GM12878 (cell line): ENCODE measurements at regions not wholly inside any gene's neighbourhood (a gene's known extent, or its start where the extent isn't known, plus 50 kb on each side); places are given as distances from the start of the nearest gene placed in this dataset.

ENCODE experiments used
- ATAC-seq: fragments of 200-7000 bp; cut with Tn5 transposase; 3 replicates; pipeline ENCODE4 v1.9.1; 2020; ENCODE audit warnings: mild to moderate bottlenecking, moderate library complexity
- BruUV-seq: library from RNA; stranded (reverse); fragments of 400-500 nt; replicated peaks from 2 replicates; lab custom pipeline; 2021; lab: Mats Ljungman, UMichigan
- CTCF ChIA-PET: fragments of 300-600 bp; sonication (Branson Sonifier 250); formaldehyde crosslinking; extraction: SDS; loops from one replicate; lab custom pipeline; 2021; ENCODE audit warnings: inconsistent platforms; lab: Yijun Ruan, JAX
- POLR2A ChIA-PET: fragments of 350-600 bp; formaldehyde crosslinking; extraction: SDS; loops from one replicate; lab custom pipeline; 2021; ENCODE audit warnings: inconsistent platforms; lab: Charles Lee
- RAD21 ChIA-PET: fragments of 300-600 bp; sonication (Branson Sonifier 250); formaldehyde crosslinking; loops from one replicate; lab custom pipeline; 2023; ENCODE audit warnings: antibody characterized with exemption; ENCODE audit not compliant: unreplicated experiment; lab: Charles Lee
- SMC1A ChIA-PET: fragments of 300-600 bp; sonication (Branson Sonifier 250); formaldehyde crosslinking; loops from one replicate; lab custom pipeline; 2023; ENCODE audit not compliant: unreplicated experiment, uncharacterized antibody; lab: Charles Lee
- DNase-seq: peaks from one replicate; pipeline ENCODE4 v3.0.0-alpha.2; 2011; ENCODE audit warnings: low read depth, low spot score
- FAIRE-seq: peaks from 3 replicates; lab custom pipeline; 2011; peaks lifted over from hg19 to GRCh38; lab: Jason Lieb, UNC
- H2AFZ ChIP-seq: 2 replicates; pipeline ENCODE4 v1.6.0; 2011; ENCODE audit warnings: low read depth, low read length, control low read depth; ENCODE audit not compliant: control insufficient read depth
- H3K27ac ChIP-seq: 2 replicates; pipeline ENCODE4 v1.5.1; 2011; ENCODE audit warnings: control low read depth; ENCODE audit not compliant: control insufficient read depth, insufficient read depth
- H3K27me3 ChIP-seq, 2 experiments: replicated peaks in 1 of 2; 2 replicates each; pipeline versions ENCODE4 v1.6.0 to v1.6.1; 2011; ENCODE audit warnings: low read length in 1 of 2; ENCODE audit not compliant: control insufficient read depth in 2 of 2, insufficient read depth in 2 of 2
- H3K36me3 ChIP-seq, 2 experiments: 2 replicates each; pipeline ENCODE4 v1.5.1; 2011; ENCODE audit warnings: low read length in 1 of 2; ENCODE audit not compliant: control insufficient read depth in 2 of 2, insufficient read depth in 2 of 2
- H3K4me1 ChIP-seq: 2 replicates; pipeline ENCODE4 v1.6.1; 2011; ENCODE audit warnings: mild to moderate bottlenecking, low read length, moderate library complexity, mixed read lengths; ENCODE audit not compliant: control insufficient read depth, insufficient read depth
- H3K4me2 ChIP-seq: 2 replicates; pipeline ENCODE4 v1.6.0; 2011; ENCODE audit warnings: control low read depth; ENCODE audit not compliant: control insufficient read depth, insufficient read depth
- H3K4me3 ChIP-seq: fragments of 200-600 bp; sonication (generic); 2 replicates; pipeline ENCODE4 v1.5.1; 2016
- H3K79me2 ChIP-seq: 2 replicates; pipeline ENCODE4 v1.6.0; 2011; ENCODE audit warnings: low read length; ENCODE audit not compliant: control insufficient read depth, insufficient read depth
- H3K9ac ChIP-seq: 2 replicates; pipeline ENCODE4 v1.8.0; 2011; ENCODE audit warnings: low read length, control low read depth, mixed read lengths; ENCODE audit not compliant: control insufficient read depth, insufficient read depth
- H3K9me3 ChIP-seq: replicated peaks from 3 replicates; pipeline ENCODE4 v1.5.1; 2011; ENCODE audit warnings: mild to moderate bottlenecking, low read length; ENCODE audit not compliant: control insufficient read depth, insufficient read depth
- H4K20me1 ChIP-seq: 2 replicates; pipeline ENCODE4 v1.6.0; 2011; ENCODE audit not compliant: control insufficient read depth, insufficient read depth
- CUX1 ChIP-seq: IDR thresholded peaks from 2 replicates; pipeline ENCODE4 v1.6.1; 2012; ENCODE audit warnings: improper control_type of control experiment, low read depth, low read length; ENCODE audit not compliant: insufficient replicate concordance
- FOS ChIP-seq: IDR thresholded peaks from 3 replicates; pipeline ENCODE4 v1.6.1; 2011; ENCODE audit warnings: borderline replicate concordance; ENCODE audit not compliant: insufficient read length; ENCODE audit errors: extremely low read depth
- IKZF1 ChIP-seq: fragments of 450-650 bp; conservative IDR thresholded peaks from 2 replicates; pipeline ENCODE4 v1.6.1; 2017; ENCODE audit warnings: antibody characterized with exemption, mild to moderate bottlenecking
- PAX8 ChIP-seq: fragments of 450-650 bp; IDR thresholded peaks from 2 replicates; pipeline ENCODE4 v1.6.1; 2017; ENCODE audit warnings: mild to moderate bottlenecking, moderate library complexity
- POLR2A ChIP-seq: IDR thresholded peaks from 2 replicates; pipeline ENCODE4 v1.6.1; 2011; ENCODE audit warnings: low read depth, mild to moderate bottlenecking, low read length
- TCF7 ChIP-seq: IDR thresholded peaks from 2 replicates; pipeline ENCODE4 v1.6.1; 2014; ENCODE audit warnings: antibody characterized with exemption, borderline replicate concordance
- ZNF622 ChIP-seq: fragments of 450-650 bp; IDR thresholded peaks from 2 replicates; pipeline ENCODE4 v1.6.1; 2017; ENCODE audit warnings: mild to moderate bottlenecking, inconsistent platforms
- WGBS: methylation state at CpG from one replicate; pipeline ENCODE4 v1.1.6; 2016; ENCODE audit warnings: low lambda C conversion rate; ENCODE audit not compliant: insufficient replicate concordance, insufficient coverage; ENCODE audit errors: missing lambda C conversion rate; 5-methylcytosine and 5-hydroxymethylcytosine counted together
- in situ Hi-C: fragments of 300-500 bp; cut with MboI; formaldehyde crosslinking; loops from 9 replicates; pipeline ENCODE4 v1.14.3; 2018; ENCODE audit warnings: mixed read lengths
- intact Hi-C: fragments of 100-400 bp; cut with micrococcal nuclease; formaldehyde crosslinking; loops from one replicate; pipeline ENCODE4 v1.14.2; 2022; ENCODE audit not compliant: unreplicated experiment
- TF ChIP-seq, protein P1 (sequence below): fragments of 450-650 bp; IDR thresholded peaks from 2 replicates; pipeline ENCODE4 v1.6.1; 2016; ENCODE audit warnings: mild to moderate bottlenecking, moderate library complexity, borderline replicate concordance
- TF ChIP-seq, protein P2 (sequence below): fragments of 450-650 bp; IDR thresholded peaks from 2 replicates; pipeline ENCODE4 v1.6.1; 2018; ENCODE audit warnings: borderline replicate concordance, mild to moderate bottlenecking; ENCODE audit not compliant: partially characterized antibody

DNA sequence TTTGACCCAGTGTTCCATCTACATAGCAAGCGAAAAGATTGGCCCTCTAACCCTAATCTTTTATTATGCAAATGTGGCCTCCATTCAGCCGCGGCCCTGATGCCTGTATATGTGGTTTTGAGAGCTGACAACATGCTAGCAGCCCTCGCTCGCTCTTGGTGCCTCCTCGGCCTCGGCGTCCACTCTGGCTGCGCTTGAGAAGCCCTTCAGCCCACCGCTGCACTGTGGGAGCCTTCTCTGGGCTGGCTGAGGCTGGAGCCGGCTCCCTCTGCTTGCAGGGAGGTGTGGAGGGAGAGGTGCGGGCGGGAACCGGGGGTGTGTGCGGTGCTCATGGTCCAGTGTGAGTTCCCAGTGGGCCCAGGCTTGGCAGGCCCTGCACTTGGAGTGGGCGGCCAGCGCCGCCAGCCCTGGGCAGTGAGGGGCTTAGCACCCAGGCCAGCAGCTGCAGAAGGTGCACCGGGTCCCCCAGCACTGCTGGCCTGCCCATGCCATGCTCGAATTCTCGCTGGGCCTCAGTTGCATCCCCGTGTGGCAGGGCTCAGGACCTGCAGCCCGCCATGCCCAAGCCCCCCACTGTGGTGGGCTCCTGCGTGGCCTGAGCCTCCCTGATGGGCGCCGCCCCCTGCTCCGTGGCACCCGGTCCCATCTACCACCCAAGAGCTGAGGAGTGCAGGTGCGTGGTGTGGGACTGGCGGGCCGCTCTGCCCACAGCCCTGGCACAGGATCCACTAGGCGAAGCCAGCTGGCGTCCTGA is 757.5 kb upstream of the CTNND2 start:
- 53% methylated on average over 29 of the region's 33 CpGs for WGBS
- SMC1A ChIA-PET, result no interaction called here
- CTCF ChIA-PET, result no interaction called here
- H3K27me3 ChIP-seq, result no peaks in the 10 kb centered on the region
- no peaks in the 10 kb centered on the region for H4K20me1 ChIP-seq
- H3K9me3 ChIP-seq, result no peaks in the 10 kb centered on the region
- no peak overlapping the region for H3K4me2 ChIP-seq
- no peak for DNase-seq
- intact Hi-C loops (no loop called here), in situ Hi-C loops (no loop called here)
- POLR2A ChIA-PET, result no interaction called here
- H3K4me1 ChIP-seq, result no peaks in the 10 kb centered on the region
- no peak overlapping the region for H3K27ac ChIP-seq
- no peak for ATAC-seq
- no peak overlapping the region for H3K4me3 ChIP-seq
- no TSS peak for BruUV-seq
- no peak overlapping the region for H2AFZ ChIP-seq
- RAD21 ChIA-PET, result no interaction called here
- H3K79me2 ChIP-seq, result no peaks in the 10 kb centered on the region
- no peak for FAIRE-seq
- H3K9ac ChIP-seq, result no peak overlapping the region
- no peaks in the 10 kb centered on the region for H3K36me3 ChIP-seq
- TF ChIP-seq IKZF1 (no peak), FOS (no peak), CUX1 (no peak), ZNF622 (no peak), PAX8 (no peak), POLR2A (no peak), TCF7 (no peak)
- TF ChIP-seq, protein P1, sequence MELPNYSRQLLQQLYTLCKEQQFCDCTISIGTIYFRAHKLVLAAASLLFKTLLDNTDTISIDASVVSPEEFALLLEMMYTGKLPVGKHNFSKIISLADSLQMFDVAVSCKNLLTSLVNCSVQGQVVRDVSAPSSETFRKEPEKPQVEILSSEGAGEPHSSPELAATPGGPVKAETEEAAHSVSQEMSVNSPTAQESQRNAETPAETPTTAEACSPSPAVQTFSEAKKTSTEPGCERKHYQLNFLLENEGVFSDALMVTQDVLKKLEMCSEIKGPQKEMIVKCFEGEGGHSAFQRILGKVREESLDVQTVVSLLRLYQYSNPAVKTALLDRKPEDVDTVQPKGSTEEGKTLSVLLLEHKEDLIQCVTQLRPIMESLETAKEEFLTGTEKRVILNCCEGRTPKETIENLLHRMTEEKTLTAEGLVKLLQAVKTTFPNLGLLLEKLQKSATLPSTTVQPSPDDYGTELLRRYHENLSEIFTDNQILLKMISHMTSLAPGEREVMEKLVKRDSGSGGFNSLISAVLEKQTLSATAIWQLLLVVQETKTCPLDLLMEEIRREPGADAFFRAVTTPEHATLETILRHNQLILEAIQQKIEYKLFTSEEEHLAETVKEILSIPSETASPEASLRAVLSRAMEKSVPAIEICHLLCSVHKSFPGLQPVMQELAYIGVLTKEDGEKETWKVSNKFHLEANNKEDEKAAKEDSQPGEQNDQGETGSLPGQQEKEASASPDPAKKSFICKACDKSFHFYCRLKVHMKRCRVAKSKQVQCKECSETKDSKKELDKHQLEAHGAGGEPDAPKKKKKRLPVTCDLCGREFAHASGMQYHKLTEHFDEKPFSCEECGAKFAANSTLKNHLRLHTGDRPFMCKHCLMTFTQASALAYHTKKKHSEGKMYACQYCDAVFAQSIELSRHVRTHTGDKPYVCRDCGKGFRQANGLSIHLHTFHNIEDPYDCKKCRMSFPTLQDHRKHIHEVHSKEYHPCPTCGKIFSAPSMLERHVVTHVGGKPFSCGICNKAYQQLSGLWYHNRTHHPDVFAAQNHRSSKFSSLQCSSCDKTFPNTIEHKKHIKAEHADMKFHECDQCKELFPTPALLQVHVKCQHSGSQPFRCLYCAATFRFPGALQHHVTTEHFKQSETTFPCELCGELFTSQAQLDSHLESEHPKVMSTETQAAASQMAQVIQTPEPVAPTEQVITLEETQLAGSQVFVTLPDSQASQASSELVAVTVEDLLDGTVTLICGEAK, result no peak
- TF ChIP-seq, protein P2, sequence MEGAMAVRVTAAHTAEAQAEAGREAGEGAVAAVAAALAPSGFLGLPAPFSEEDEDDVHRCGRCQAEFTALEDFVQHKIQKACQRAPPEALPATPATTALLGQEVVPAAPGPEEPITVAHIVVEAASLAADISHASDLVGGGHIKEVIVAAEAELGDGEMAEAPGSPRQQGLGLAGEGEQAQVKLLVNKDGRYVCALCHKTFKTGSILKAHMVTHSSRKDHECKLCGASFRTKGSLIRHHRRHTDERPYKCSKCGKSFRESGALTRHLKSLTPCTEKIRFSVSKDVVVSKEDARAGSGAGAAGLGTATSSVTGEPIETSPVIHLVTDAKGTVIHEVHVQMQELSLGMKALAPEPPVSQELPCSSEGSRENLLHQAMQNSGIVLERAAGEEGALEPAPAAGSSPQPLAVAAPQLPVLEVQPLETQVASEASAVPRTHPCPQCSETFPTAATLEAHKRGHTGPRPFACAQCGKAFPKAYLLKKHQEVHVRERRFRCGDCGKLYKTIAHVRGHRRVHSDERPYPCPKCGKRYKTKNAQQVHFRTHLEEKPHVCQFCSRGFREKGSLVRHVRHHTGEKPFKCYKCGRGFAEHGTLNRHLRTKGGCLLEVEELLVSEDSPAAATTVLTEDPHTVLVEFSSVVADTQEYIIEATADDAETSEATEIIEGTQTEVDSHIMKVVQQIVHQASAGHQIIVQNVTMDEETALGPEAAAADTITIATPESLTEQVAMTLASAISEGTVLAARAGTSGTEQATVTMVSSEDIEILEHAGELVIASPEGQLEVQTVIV, result no peak
